PC-9 (cell line): ENCODE measurements at regions not wholly inside any gene's neighbourhood (a gene's known extent, or its start where the extent isn't known, plus 50 kb on each side); places are given as distances from the start of the nearest gene placed in this dataset.

Experiments
- BruUV-seq: library from RNA; stranded (reverse); fragments of 400-500 nt; replicated peaks from 2 replicates; lab custom pipeline; 2021; lab: Mats Ljungman, UMichigan
- CTCF ChIA-PET: fragments of 300-600 bp; sonication (Branson Sonifier 250); formaldehyde crosslinking; loops from one replicate; lab custom pipeline; 2022; ENCODE audit warnings: antibody characterized with exemption; lab: Charles Lee
- POLR2A ChIA-PET: fragments of 300-600 bp; sonication (Branson Sonifier 250); formaldehyde crosslinking; loops from one replicate; lab custom pipeline; 2022; ENCODE audit warnings: antibody characterized with exemption; ENCODE audit not compliant: unreplicated experiment; lab: Charles Lee
- DNase-seq, 2 experiments: peaks; one replicate each; pipeline versions ENCODE4 v3.0.0 to v3.0.0-alpha.2; 2015 to 2022; ENCODE audit warnings: mixed read lengths in 1 of 2
- H2AFZ ChIP-seq: fragments of 200-600 bp; sonication (generic); 2 replicates; pipeline ENCODE4 v1.8.1; 2017; ENCODE audit warnings: antibody characterized with exemption
- H3F3A ChIP-seq: fragments of 200-600 bp; sonication (generic); 2 replicates; pipeline ENCODE4 v1.8.1; 2017; ENCODE audit warnings: antibody characterized with exemption, mild to moderate bottlenecking, low read depth; ENCODE audit not compliant: insufficient read depth
- H3K27ac ChIP-seq: fragments of 200-600 bp; sonication (generic); 2 replicates; pipeline ENCODE4 v1.6.1; 2016; ENCODE audit warnings: mixed run types
- H3K27me3 ChIP-seq: fragments of 200-600 bp; sonication (generic); 2 replicates; pipeline ENCODE4 v1.6.1; 2016; ENCODE audit warnings: low read depth, mixed run types; ENCODE audit not compliant: insufficient read depth
- H3K36me3 ChIP-seq: fragments of 200-600 bp; sonication (generic); 2 replicates; pipeline ENCODE4 v1.6.1; 2016; ENCODE audit warnings: low read depth, mixed run types
- H3K4me1 ChIP-seq: fragments of 200-600 bp; sonication (generic); replicated peaks from 2 replicates; pipeline ENCODE4 v1.6.1; 2016; ENCODE audit warnings: mixed run types; ENCODE audit not compliant: insufficient read depth
- H3K4me2 ChIP-seq: fragments of 200-600 bp; sonication (generic); 2 replicates; pipeline ENCODE4 v1.6.1; 2017; ENCODE audit warnings: mixed run types
- H3K4me3 ChIP-seq: fragments of 200-600 bp; sonication (generic); 2 replicates; pipeline ENCODE4 v1.6.1; 2016; ENCODE audit warnings: mixed run types
- H3K79me2 ChIP-seq: fragments of 200-600 bp; sonication (generic); 2 replicates; pipeline ENCODE4 v1.6.1; 2017; ENCODE audit warnings: low read depth, mixed run types
- H3K9me2 ChIP-seq: fragments of 200-600 bp; sonication (generic); 2 replicates; pipeline ENCODE4 v1.8.1; 2017; ENCODE audit warnings: mild to moderate bottlenecking; ENCODE audit not compliant: insufficient read depth
- H3K9me3 ChIP-seq: fragments of 200-600 bp; sonication (generic); 2 replicates; pipeline ENCODE4 v1.8.1; 2016; ENCODE audit warnings: low read depth; ENCODE audit not compliant: insufficient read depth
- H4K20me1 ChIP-seq: fragments of 200-600 bp; sonication (generic); 2 replicates; pipeline ENCODE4 v1.8.1; 2017; ENCODE audit not compliant: insufficient read depth
- EZH2 ChIP-seq: fragments of 200-600 bp; sonication (generic); IDR thresholded peaks from 2 replicates; pipeline ENCODE4 v1.8.0; 2017; ENCODE audit warnings: antibody characterized with exemption, low read depth
- intact Hi-C: fragments of 100-400 bp; cut with micrococcal nuclease; formaldehyde crosslinking; loops from one replicate; pipeline ENCODE4 v1.10.0; 2022; ENCODE audit not compliant: unreplicated experiment
- TF ChIP-seq, protein P1 (sequence below): fragments of 200-600 bp; sonication (generic); conservative IDR thresholded peaks from 2 replicates; pipeline ENCODE4 v1.6.1; 2017; ENCODE audit warnings: mixed run types, antibody characterized with exemption, mild to moderate bottlenecking, moderate library complexity

DNA sequence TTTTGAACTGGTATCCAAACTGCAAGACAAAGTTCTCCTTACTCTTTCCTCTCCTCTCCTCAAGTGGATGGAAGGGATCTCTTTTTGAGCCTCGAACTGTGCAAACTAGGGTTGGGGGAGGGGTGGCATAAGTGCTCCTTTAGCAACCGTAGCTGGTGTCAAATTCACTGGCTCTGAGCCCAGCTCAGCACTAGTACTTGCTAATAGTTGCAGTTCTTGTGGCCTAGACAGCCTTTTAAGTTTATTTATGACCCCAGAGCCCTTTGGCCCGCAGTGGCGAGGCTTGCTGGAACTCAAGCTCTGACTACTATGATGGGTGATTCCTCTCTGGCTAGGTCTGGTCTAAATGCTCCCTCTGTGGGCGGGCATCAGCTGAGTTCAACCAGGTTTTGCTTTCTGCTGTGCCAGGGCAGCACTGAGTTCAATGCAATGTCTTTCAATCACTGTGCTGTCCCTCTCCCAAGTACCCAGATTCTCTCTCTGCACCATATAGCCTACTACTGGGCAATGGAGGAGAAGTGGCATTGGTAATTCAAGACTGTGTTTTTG, 528.4 kb upstream of the SYT4 start:
- POLR2A ChIA-PET, result no interaction called here
- H3K4me1 ChIP-seq, result no peaks in the 10 kb centered on the region
- no peak overlapping the region for H3K4me2 ChIP-seq
- H3K4me3 ChIP-seq, result no peak overlapping the region
- TF ChIP-seq, protein P1, sequence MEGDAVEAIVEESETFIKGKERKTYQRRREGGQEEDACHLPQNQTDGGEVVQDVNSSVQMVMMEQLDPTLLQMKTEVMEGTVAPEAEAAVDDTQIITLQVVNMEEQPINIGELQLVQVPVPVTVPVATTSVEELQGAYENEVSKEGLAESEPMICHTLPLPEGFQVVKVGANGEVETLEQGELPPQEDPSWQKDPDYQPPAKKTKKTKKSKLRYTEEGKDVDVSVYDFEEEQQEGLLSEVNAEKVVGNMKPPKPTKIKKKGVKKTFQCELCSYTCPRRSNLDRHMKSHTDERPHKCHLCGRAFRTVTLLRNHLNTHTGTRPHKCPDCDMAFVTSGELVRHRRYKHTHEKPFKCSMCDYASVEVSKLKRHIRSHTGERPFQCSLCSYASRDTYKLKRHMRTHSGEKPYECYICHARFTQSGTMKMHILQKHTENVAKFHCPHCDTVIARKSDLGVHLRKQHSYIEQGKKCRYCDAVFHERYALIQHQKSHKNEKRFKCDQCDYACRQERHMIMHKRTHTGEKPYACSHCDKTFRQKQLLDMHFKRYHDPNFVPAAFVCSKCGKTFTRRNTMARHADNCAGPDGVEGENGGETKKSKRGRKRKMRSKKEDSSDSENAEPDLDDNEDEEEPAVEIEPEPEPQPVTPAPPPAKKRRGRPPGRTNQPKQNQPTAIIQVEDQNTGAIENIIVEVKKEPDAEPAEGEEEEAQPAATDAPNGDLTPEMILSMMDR, result no peak
- TF ChIP-seq EZH2, result no peak
- H3F3A ChIP-seq, result no peaks in the 10 kb centered on the region
- no peaks in the 10 kb centered on the region for H3K9me3 ChIP-seq
- no peak overlapping the region for H2AFZ ChIP-seq
- no peak for DNase-seq
- no peaks in the 10 kb centered on the region for H3K79me2 ChIP-seq
- intact Hi-C loops, result no loop called here
- no peaks in the 10 kb centered on the region for H3K27me3 ChIP-seq
- no TSS peak for BruUV-seq
- no peak overlapping the region for H3K27ac ChIP-seq
- H3K9me2 ChIP-seq, result no peaks in the 10 kb centered on the region
- no peaks in the 10 kb centered on the region for H4K20me1 ChIP-seq
- no peaks in the 10 kb centered on the region for H3K36me3 ChIP-seq
- CTCF ChIA-PET, result no interaction called here

DNA sequence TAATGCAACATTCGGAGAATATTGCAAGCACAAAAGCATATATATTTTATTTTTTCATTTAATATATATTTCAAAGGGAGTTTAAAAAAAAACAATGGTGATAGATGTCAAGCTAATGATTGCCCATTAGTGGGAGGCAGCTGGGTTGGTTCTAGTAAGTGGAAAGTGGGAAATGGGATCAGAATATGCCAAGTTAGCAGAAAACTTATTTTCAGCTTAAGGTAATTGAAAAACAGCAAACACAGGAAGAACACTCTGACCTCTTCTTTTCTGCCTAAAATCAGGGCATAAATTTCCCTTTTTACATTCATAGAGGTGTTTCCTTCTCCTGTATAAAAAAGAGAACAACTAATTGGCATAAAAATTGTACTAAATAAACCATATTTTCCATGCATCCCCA, 535.3 kb upstream of the SYT4 start:
- H3K4me3 ChIP-seq, result no peak overlapping the region
- H2AFZ ChIP-seq, result no peak overlapping the region
- intact Hi-C loops, result no loop called here
- H4K20me1 ChIP-seq, result no peaks in the 10 kb centered on the region
- no peaks in the 10 kb centered on the region for H3K36me3 ChIP-seq
- no peaks in the 10 kb centered on the region for H3F3A ChIP-seq
- ChIA-PET CTCF (no interaction called here), POLR2A (no interaction called here)
- no peak for TF ChIP-seq EZH2
- TF ChIP-seq, protein P1, result no peak
- no TSS peak for BruUV-seq
- no peaks in the 10 kb centered on the region for H3K27me3 ChIP-seq
- no peaks in the 10 kb centered on the region for H3K79me2 ChIP-seq
- DNase-seq, result no peak
- H3K9me3 ChIP-seq, result no peaks in the 10 kb centered on the region
- H3K27ac ChIP-seq, result no peak overlapping the region
- H3K4me1 ChIP-seq, result no peaks in the 10 kb centered on the region
- H3K9me2 ChIP-seq, result no peaks in the 10 kb centered on the region
- H3K4me2 ChIP-seq, result no peak overlapping the region

DNA sequence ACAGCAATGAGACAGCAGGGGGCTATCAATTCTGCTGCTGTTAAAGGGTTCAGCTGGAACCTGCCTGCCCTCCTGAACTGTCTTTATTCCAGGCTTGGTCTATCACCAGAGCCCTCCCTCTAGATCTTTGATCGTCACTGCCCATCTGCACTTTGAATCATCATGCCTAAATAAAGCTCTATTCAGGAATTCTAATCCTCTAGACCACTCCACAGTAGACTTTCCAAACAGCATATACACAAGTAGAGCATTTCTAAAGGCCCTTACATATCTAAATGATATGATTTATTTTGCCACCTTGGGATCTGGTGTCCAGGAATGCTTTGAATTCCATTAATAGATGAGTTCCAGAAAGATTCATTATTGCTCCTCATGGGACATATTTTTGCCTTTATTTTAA, 542.1 kb upstream of the SYT4 start:
- Histone ChIP-seq H3K27me3 (no peaks in the 10 kb centered on the region), H3K9me2 (no peaks in the 10 kb centered on the region), H3K36me3 (no peaks in the 10 kb centered on the region), H3K27ac (no peak overlapping the region), H3K4me3 (no peak overlapping the region), H3K4me2 (no peak overlapping the region), H3F3A (no peaks in the 10 kb centered on the region), H4K20me1 (no peaks in the 10 kb centered on the region), H2AFZ (no peak overlapping the region), H3K9me3 (no peaks in the 10 kb centered on the region), H3K79me2 (no peaks in the 10 kb centered on the region), H3K4me1 (no peaks in the 10 kb centered on the region)
- intact Hi-C loops, result no loop called here
- BruUV-seq, result no TSS peak
- ChIA-PET POLR2A (no interaction called here), CTCF (no interaction called here)
- no peak for DNase-seq
- no peak for TF ChIP-seq EZH2
- TF ChIP-seq, protein P1, result no peak
